Medulla oblongata (tissue), 1 donor: ENCODE measurements at regions not wholly inside any gene's neighbourhood (a gene's known extent, or its start where the extent isn't known, plus 50 kb on each side); places are given as distances from the start of the nearest gene placed in this dataset.
A peak's percentile ranks its signal among the peaks of the same experiment; 100 is the strongest.

Experiments
- DNase-seq: peaks from one replicate; pipeline ENCODE4 v3.0.0-alpha.2; 2015; ENCODE audit errors: extremely low spot score

GRCh38 chr16:59242556-59242955 lies 508.4 kb upstream of the GOT2 start:
- no peak for DNase-seq

- no peak for DNase-seq
Measured at GRCh38 chr16:59238246-59238645, 504.1 kb upstream of the GOT2 start.

GRCh38 chr16:59236804-59237458 lies 502.8 kb upstream of the GOT2 start:
- no peak for DNase-seq

- no peak for DNase-seq
Measured at GRCh38 chr16:59224401-59224800, 490.3 kb upstream of the GOT2 start.

- no peak for DNase-seq
Measured at GRCh38 chr16:59220011-59220410, 485.9 kb upstream of the GOT2 start.

DNA sequence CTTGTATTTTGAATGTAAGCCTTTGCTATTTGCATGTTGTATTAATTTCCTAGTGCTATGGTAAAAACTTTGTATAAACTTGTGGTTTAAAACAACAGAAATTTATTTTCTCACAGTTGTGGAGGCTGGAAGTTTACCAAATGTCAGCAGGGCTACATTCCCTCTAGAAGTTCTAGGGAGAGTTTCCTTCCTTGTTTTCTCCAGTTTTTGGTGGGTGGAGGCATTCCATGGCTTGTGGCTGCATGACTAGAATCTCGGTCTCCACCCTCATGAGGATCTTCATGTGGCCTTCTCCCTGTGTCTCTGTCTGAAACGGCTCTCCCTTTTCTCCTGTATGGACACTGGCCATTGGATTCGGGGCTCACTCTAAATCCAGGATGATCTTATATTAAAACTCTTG lies 482.2 kb upstream of the GOT2 start:
- DNase-seq, result no peak

- no peak for DNase-seq
Measured at GRCh38 chr16:59214455-59214854, 480.3 kb upstream of the GOT2 start.

DNA sequence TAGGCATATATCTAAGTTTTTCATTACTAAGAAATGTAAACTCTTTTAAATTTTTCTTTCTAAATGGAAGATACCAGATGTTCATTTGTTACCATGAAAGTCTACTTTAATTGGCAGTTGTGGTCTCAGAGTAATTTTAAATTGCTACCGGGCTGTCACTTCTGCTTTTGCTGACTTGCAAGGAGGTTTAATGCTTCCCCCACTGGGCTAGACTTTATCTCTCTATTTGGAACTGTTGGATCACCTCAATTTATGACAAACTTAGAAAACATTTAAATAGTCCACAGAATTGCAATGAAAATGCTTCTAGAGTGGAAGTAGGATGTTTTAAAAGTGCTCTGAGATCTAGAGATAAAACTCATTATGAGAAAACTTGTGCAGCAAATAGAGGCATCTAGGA lies 479.8 kb upstream of the GOT2 start:
- DNase-seq, result no peak

- no peak for DNase-seq
Measured at GRCh38 chr16:59212492-59213024, 478.4 kb upstream of the GOT2 start.

DNA sequence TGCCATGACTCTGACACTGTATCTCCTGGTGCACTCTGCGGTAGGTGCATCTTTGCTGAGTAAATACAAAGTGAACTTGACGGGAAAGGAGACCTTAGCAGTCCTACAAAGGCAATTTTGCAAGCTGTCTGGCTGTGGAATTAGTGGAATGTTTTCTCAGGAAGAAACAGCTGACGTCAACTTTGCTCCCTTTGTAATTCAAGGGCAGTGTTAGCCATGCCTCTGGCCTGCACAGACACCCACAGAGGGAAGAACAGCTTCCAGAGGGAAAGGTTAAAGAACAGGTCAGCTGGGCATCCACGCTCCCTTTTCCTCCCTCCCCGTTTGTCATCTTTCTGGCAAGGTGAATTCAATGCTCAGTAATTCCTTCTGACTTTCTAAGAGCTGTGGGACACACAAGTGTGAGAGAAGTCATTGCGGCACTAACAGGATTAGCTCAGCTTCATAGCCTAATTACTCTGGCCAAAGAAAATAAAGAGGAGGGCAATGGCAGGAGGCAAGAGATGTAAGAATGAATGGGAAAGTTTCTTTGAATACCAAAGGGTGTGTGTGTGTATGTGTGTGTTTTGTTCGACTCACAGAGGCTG lies 476.9 kb upstream of the GOT2 start:
- DNase-seq, result peak; percentile 15

GRCh38 chr16:59205403-59205802 lies 471.3 kb upstream of the GOT2 start:
- DNase-seq, result no peak

DNA sequence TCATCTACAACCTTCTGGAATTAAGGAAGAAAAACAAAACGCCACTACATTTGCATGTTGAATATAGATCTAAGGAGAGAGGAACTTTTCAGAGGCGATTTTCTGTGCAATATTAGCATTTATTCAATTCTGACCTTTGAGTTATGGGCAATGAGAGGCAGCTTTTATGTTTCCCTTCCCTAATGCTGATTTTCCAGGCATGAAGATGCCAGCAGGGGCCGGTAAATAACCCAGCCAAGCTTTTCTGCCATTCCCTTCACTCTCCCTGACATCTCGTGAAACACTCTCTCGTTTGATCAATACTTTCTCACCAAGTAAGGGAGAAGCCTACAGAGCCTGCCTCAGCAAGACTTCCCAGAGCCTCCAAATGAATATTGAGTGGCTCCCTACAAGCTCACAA lies 470.5 kb upstream of the GOT2 start:
- DNase-seq, result no peak

DNA sequence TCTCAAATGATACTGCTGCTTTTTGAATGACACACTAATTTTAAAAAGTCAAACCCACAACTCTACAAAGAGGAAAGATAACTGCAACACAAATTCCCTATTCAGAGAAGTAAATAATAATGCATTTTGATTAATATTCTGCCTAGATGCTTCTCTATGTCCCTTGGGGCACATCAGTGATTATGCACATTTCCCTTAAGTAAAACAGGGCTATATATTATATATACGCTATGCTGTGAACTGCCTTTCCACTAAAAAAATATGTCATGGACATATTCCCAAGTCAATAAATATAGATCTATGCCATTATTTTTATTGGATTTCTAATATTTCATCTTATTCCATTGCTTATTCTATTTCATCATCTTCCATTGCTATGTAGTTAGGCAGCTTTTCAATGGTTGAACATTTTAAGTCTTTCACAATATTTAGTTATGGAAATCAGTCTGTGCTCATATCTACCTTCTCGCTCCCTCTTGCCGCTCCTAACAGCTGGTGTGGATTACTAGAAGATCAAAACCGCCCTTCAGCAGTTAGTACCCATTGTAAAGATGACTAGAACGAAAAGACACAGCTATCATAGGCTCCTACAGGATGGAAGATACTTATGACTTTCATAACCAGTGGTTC lies 468.2 kb upstream of the GOT2 start:
- DNase-seq, result no peak

GRCh38 chr16:59201821-59202220 lies 467.7 kb upstream of the GOT2 start:
- no peak for DNase-seq

- DNase-seq, result no peak
Measured at GRCh38 chr16:59201160-59201559, 467.0 kb upstream of the GOT2 start.

GRCh38 chr16:59198487-59198886 lies 464.4 kb upstream of the GOT2 start:
- no peak for DNase-seq

DNA sequence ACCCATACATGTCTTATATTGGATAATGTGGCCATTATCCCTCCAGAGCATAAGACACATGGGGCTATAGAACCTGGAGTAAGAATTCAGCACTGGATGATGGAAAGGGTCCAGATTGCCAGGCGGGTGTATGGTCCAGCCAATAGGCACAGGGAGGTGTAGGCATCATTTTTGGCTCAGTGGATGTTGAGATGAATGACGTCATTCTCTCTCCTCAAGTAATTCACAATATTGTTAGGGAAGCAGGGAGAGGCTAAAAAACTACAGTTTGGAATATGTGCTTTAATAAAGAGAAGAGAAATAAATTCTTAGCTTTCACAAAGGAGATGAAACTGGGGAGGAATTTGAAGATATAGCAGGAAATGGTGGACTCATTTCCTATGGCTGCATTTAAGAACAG lies 461.1 kb upstream of the GOT2 start:
- no peak for DNase-seq

- DNase-seq, result no peak
Measured at GRCh38 chr16:59193637-59194036, 459.5 kb upstream of the GOT2 start.

DNA sequence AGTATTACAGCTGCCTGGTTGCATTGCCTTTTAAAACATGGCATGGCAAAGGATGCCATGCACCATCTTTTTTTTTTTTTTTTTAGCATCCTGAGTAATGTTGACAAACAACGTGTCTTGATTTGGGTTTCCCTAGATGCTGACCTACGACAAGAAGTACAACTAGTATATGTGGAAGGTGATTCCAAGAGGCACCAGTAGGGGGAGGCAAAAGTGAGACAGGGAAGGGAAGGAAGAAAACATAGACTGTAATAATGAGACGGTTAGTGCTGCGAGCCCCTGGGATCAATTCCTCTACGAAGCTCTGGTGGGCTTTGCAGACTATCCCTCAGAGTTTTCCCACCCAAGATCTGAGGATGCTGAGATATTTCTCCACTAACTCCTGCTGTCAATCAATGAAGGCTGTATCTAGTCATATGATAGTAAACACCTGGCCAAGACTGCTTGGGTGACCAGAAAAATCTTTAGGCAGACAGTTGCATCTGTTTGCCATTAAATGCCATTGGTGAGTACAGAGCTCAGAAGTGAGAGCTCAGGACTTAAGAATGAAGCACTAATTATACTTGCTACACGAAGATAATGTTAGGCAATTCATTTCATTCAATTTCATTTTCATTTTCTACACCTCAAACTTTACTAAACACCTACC lies 458.6 kb upstream of the GOT2 start:
- DNase-seq, result peak; percentile 34

GRCh38 chr16:59190731-59191130 lies 456.6 kb upstream of the GOT2 start:
- DNase-seq, result no peak

DNA sequence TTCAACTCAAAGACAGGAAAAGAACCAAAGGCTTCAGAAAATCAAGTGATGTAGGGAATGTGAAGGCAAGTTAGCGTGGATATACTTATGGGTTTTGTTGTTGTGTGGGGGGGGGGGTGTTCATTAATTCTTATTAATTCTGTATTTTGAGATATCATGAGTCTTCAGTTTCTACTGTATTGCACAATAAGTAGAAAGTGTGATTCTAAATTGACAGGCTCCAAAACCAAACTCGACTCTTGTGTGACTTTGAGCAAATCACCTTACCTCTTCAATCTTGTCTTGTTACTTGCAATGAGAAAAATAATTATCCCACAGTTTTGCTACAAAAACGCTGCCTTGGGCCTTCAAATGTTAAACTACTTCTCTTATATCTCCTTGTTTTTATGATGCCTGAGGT lies 453.9 kb upstream of the GOT2 start:
- DNase-seq, result no peak

DNA sequence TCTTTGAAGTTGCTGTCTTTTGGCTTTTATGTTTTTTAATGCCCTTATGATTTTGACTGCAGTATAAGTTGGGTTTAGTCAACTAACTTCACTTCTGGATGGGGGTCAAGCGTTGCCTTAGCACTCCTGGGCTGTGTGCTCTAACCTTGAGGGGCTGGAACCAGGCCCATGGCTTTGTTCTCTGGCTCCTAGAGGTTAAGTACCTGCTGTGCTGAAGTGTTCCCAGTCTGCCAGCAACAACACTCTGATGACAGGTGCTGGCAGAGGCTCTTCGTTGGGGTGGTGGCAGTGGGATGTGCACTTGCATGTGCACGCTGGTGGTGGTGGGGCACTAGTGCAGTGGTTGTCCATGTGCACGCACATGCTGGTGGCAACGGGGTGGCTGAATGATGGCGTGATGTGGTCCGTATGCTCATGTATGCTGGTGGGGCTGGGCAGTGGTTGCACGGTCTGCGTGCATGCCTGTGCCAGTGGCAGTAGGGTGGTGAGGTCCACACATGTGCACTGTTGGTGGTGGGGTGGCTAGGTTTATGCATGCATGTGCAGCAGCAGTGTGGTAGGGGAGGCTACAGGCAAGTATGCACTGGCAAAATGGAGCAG lies 447.8 kb upstream of the GOT2 start:
- DNase-seq, result no peak
